Osteoblast (primary cell): ENCODE measurements at regions not wholly inside any gene's neighbourhood (a gene's known extent, or its start where the extent isn't known, plus 50 kb on each side); places are given as distances from the start of the nearest gene placed in this dataset.

Experiments used
- DNase-seq: peaks from one replicate; pipeline ENCODE4 v3.0.0; 2011; ENCODE audit warnings: low spot score, mixed read lengths; ENCODE audit not compliant: insufficient read length; ENCODE audit errors: missing footprints
- H2AFZ ChIP-seq: 2 replicates; pipeline ENCODE4 v1.6.0; 2011; ENCODE audit warnings: mild to moderate bottlenecking, low read length
- H3K27ac ChIP-seq: 2 replicates; pipeline ENCODE4 v1.5.1; 2011; ENCODE audit warnings: mild to moderate bottlenecking, low read depth, low read length, moderate library complexity
- H3K27me3 ChIP-seq: 2 replicates; pipeline ENCODE4 v1.6.0; 2012; ENCODE audit warnings: mild to moderate bottlenecking, control low read depth, inconsistent platforms, low read length, moderate library complexity; ENCODE audit not compliant: insufficient read depth
- H3K36me3 ChIP-seq: 2 replicates; pipeline ENCODE4 v1.5.1; 2011; ENCODE audit warnings: mild to moderate bottlenecking, low read length, control low read depth, moderate library complexity; ENCODE audit not compliant: insufficient read depth
- H3K4me1 ChIP-seq: 2 replicates; pipeline ENCODE4 v1.5.1; 2011; ENCODE audit warnings: mild to moderate bottlenecking, low read length, control low read depth, moderate library complexity; ENCODE audit not compliant: insufficient read depth
- H3K4me2 ChIP-seq: 2 replicates; pipeline ENCODE4 v1.6.0; 2011; ENCODE audit warnings: mild to moderate bottlenecking, low read length; ENCODE audit not compliant: insufficient read depth
- H3K4me3 ChIP-seq: fragments of 200-600 bp; sonication (generic); 3 replicates; pipeline ENCODE4 v1.5.1; 2012; ENCODE audit warnings: mild to moderate bottlenecking, low read length, inconsistent platforms; ENCODE audit not compliant: insufficient read depth
- H3K79me2 ChIP-seq: 2 replicates; pipeline ENCODE4 v1.6.0; 2012; ENCODE audit warnings: mild to moderate bottlenecking, low read length, control low read depth, inconsistent platforms; ENCODE audit not compliant: insufficient read depth
- H3K9me3 ChIP-seq: 2 replicates; pipeline ENCODE4 v1.5.1; 2011; ENCODE audit warnings: low read depth, low read length, control low read depth
- H4K20me1 ChIP-seq: 2 replicates; pipeline ENCODE4 v1.6.0; 2012; ENCODE audit warnings: mild to moderate bottlenecking, low read length, control low read depth; ENCODE audit not compliant: insufficient read depth
- CTCF ChIP-seq: IDR thresholded peaks from 2 replicates; pipeline ENCODE4 v1.5.1; 2011; ENCODE audit warnings: mild to moderate bottlenecking, low read depth, low read length, moderate library complexity; ENCODE audit errors: extremely low read depth

GRCh38 chr7:115728518-115728917 lies 302.0 kb downstream of the TFEC start:
- H3K9me3 ChIP-seq, result no peaks in the 10 kb centered on the region
- no peak for TF ChIP-seq CTCF

GRCh38 chr7:115724400-115725056 lies 306.0 kb downstream of the TFEC start:
- Histone ChIP-seq H3K27ac (no peak overlapping the region), H3K27me3 (no peaks in the 10 kb centered on the region), H3K79me2 (no peaks in the 10 kb centered on the region), H2AFZ (no peak overlapping the region), H3K36me3 (no peaks in the 10 kb centered on the region), H3K4me3 (no peak overlapping the region), H3K4me2 (no peak overlapping the region), H3K4me1 (no peaks in the 10 kb centered on the region), H3K9me3 (no peaks in the 10 kb centered on the region), H4K20me1 (no peaks in the 10 kb centered on the region)
- TF ChIP-seq CTCF, result no peak
- DNase-seq, result no peak

More at GRCh38 chr7:115728518-115728917, 302.0 kb downstream of the TFEC start:
- Histone ChIP-seq H3K27ac (no peak overlapping the region), H4K20me1 (no peaks in the 10 kb centered on the region), H3K4me1 (no peaks in the 10 kb centered on the region), H3K36me3 (no peaks in the 10 kb centered on the region), H3K79me2 (no peaks in the 10 kb centered on the region), H2AFZ (no peak overlapping the region), H3K27me3 (no peaks in the 10 kb centered on the region), H3K4me3 (no peak overlapping the region), H3K4me2 (no peak overlapping the region)
- no peak for DNase-seq

DNA sequence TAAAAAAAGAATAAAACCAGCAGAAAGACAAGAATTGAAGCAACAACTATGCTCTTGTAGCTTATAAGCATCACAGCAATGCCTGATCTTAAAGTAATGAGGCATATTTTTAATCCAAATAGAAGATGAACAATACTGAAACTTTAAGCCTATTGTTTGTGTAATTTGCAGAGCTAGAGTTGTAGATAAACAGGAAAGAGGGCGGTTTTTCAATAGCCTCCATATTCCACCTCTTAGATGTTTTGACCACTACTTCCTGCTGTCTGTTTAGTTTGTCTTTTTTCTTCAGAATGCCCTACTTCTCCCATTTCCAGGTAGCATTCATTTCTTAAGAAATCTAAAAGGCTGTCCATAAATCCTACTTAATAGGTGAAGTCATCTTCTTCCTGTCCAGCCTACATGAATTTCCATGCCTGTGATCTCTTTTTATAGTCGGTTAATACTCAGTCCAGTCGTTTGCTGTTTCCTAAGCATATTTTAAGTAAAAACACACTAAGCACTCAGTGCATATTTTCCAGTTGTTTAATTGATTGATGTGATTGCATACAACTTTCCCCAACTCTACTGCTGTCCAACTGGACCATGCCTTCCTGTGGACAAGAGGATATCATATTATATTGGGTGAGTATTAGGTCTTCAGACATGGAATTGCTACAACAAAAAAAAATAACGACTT lies 308.1 kb downstream of the TFEC start:
- no peak overlapping the region for H3K4me3 ChIP-seq

More for the DNA sequence above, 308.1 kb downstream of the TFEC start:
- H3K9me3 ChIP-seq, result no peaks in the 10 kb centered on the region
- no peak overlapping the region for H3K27ac ChIP-seq
- no peaks in the 10 kb centered on the region for H3K4me1 ChIP-seq
- no peak overlapping the region for H3K4me2 ChIP-seq
- H4K20me1 ChIP-seq, result no peaks in the 10 kb centered on the region
- no peaks in the 10 kb centered on the region for H3K79me2 ChIP-seq
- peak overlapping the region; percentile 52 for H2AFZ ChIP-seq
- H3K36me3 ChIP-seq, result no peaks in the 10 kb centered on the region
- TF ChIP-seq CTCF, result no peak
- no peak for DNase-seq
- no peaks in the 10 kb centered on the region for H3K27me3 ChIP-seq
